Hematopoietic multipotent progenitor cell treated with erythropoietin and hydrocortisone succinate and interleukin-3 and kit ligand, for 15 days (in vitro differentiated cells): ENCODE measurements at regions not wholly inside any gene's neighbourhood (a gene's known extent, or its start where the extent isn't known, plus 50 kb on each side); places are given as distances from the start of the nearest gene placed in this dataset.
"Not testable (repeated sequence)": the region's sequence is repeated elsewhere in the genome, so short reads cannot be mapped to it uniquely, and the experiment has no call there.

Experiments
- DNase-seq: peaks from one replicate; pipeline ENCODE4 v3.0.0-alpha.2; 2015; ENCODE audit warnings: low spot score

GRCh38 chr5:28703651-28704260 is 1665.4 kb upstream of the CDH9 start:
- DNase-seq, result no peak

- no peak for DNase-seq
Observed at GRCh38 chr5:28691526-28691925, 1653.1 kb upstream of the CDH9 start.

GRCh38 chr5:28685794-28686193 is 1647.4 kb upstream of the CDH9 start:
- DNase-seq, result no peak

GRCh38 chr5:28678899-28679298 is 1640.5 kb upstream of the CDH9 start:
- DNase-seq, result no peak

GRCh38 chr5:28666110-28666509 is 1627.7 kb upstream of the CDH9 start:
- no peak for DNase-seq

- no peak for DNase-seq
Observed at GRCh38 chr5:28648108-28648507, 1609.7 kb upstream of the CDH9 start.

GRCh38 chr5:28632607-28633006 is 1594.2 kb upstream of the CDH9 start:
- DNase-seq, result no peak

GRCh38 chr5:28603869-28604268 is 1565.5 kb upstream of the CDH9 start:
- no peak for DNase-seq

GRCh38 chr5:28602429-28602828 is 1564.0 kb upstream of the CDH9 start:
- no peak for DNase-seq

GRCh38 chr5:28596707-28597106 is 1558.3 kb upstream of the CDH9 start:
- not testable (repeated sequence) for DNase-seq

GRCh38 chr5:28580616-28581015 is 1542.2 kb upstream of the CDH9 start:
- DNase-seq, result no peak

- DNase-seq, result no peak
Observed at GRCh38 chr5:28576022-28576421, 1537.6 kb upstream of the CDH9 start.

GRCh38 chr5:28575368-28575767 is 1537.0 kb upstream of the CDH9 start:
- DNase-seq, result no peak

GRCh38 chr5:28574606-28575005 is 1536.2 kb upstream of the CDH9 start:
- DNase-seq, result no peak

- DNase-seq, result no peak
Observed at GRCh38 chr5:28567048-28567447, 1528.7 kb upstream of the CDH9 start.

GRCh38 chr5:28561522-28561921 is 1523.1 kb upstream of the CDH9 start:
- DNase-seq, result no peak

- DNase-seq, result no peak
Observed at GRCh38 chr5:28558196-28558595, 1519.8 kb upstream of the CDH9 start.

- no peak for DNase-seq
Observed at GRCh38 chr5:28557114-28557513, 1518.7 kb upstream of the CDH9 start.

- DNase-seq, result no peak
Observed at GRCh38 chr5:28549588-28549987, 1511.2 kb upstream of the CDH9 start.

GRCh38 chr5:28548856-28549255 is 1510.5 kb upstream of the CDH9 start:
- DNase-seq, result no peak

- DNase-seq, result no peak
Observed at GRCh38 chr5:28544501-28544900, 1506.1 kb upstream of the CDH9 start.

GRCh38 chr5:28543473-28544098 is 1505.2 kb upstream of the CDH9 start:
- DNase-seq, result no peak

- no peak for DNase-seq
Observed at GRCh38 chr5:28542987-28543386, 1504.6 kb upstream of the CDH9 start.
